HAP-1 (cell line): ENCODE measurements at regions not wholly inside any gene's neighbourhood (a gene's known extent, or its start where the extent isn't known, plus 50 kb on each side); places are given as distances from the start of the nearest gene placed in this dataset.
"Not testable (repeated sequence)": the region's sequence is repeated elsewhere in the genome, so short reads cannot be mapped to it uniquely, and the experiment has no call there.

ENCODE experiments used
- DNase-seq, 2 experiments: peaks; one replicate each; pipeline ENCODE4 v3.0.0-alpha.2; 2016 to 2020; ENCODE audit warnings: low spot score in 2 of 2
- H3K27me3 ChIP-seq: fragments of 250-450 bp; sonication (Bioruptor Pico); 2 replicates; pipeline ENCODE4 v1.5.1; 2020; ENCODE audit warnings: low read depth, mild to moderate bottlenecking, moderate library complexity
- H3K36me3 ChIP-seq: fragments of 250-450 bp; sonication (Bioruptor Pico); replicated peaks from 2 replicates; pipeline ENCODE4 v1.5.1; 2020; ENCODE audit warnings: mild to moderate bottlenecking
- H3K4me1 ChIP-seq: fragments of 250-450 bp; sonication (Bioruptor Pico); 2 replicates; pipeline ENCODE4 v1.5.1; 2020; ENCODE audit warnings: mild to moderate bottlenecking
- H3K4me3 ChIP-seq: fragments of 250-450 bp; sonication (Bioruptor Pico); 2 replicates; pipeline ENCODE4 v1.5.1; 2020; ENCODE audit warnings: mild to moderate bottlenecking, moderate library complexity
- H3K9me3 ChIP-seq: fragments of 250-450 bp; sonication (Bioruptor Pico); 2 replicates; pipeline ENCODE4 v1.5.1; 2020; ENCODE audit warnings: mild to moderate bottlenecking, moderate library complexity
- in situ Hi-C: fragments of 300-500 bp; cut with MboI; formaldehyde crosslinking; loops from 3 replicates; pipeline ENCODE4 v1.14.3; 2020; ENCODE audit warnings: low sequenced_read_pairs, inconsistent platforms, mixed read lengths

DNA sequence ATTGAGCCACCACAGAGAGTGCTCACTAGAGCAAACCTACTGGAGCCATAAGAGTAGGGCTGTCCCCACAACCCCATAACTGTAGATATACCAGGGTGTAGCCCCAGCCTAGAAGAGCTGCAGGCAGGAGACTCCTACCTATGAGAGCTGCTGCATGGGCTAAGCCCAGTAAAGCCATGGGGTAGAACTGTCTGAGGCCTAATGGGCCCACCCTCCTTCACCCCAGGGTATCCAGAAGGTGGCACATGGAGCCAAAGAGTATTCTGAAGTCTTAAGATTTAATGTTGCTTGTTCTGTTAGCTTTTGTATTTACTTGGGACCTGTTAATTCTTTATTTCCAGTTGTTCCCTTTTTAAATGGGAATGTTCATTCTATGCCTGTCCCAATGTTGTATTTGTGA lies 1193.7 kb upstream of the ADGRL2 start:
- Histone ChIP-seq H3K36me3 (no peaks in the 10 kb centered on the region), H3K27me3 (no peaks in the 10 kb centered on the region), H3K4me1 (peaks cover 15% of the 10 kb centered on the region), H3K4me3 (no peak overlapping the region), H3K9me3 (0 out of 2 replicates have a peak, but pooled peaks cover 2% of the 10 kb centered on the region)
- DNase-seq, result no peak
- in situ Hi-C loops, result no loop called here

DNA sequence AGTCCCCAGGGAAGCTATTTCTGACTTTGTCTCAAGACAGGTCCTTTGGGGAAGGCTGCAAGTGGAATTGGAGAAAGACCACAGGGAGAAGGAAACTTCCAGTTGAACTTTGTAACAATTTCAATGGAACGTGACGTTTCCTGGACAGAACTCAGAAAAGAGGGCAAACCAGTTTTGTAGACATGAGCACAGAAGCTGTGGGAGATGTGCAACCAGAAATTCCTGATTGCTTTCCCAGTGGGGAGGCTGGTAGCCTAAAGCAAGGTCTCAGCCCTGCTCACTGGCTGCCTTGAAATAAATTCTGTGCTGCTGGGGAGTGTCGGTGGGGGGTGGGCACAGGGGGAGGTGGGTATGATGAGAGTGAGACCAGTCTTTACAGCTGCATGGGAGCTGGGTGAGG lies 1206.7 kb upstream of the ADGRL2 start:
- Histone ChIP-seq H3K4me1 (no peaks in the 10 kb centered on the region), H3K9me3 (no peaks in the 10 kb centered on the region; the same call in 1 of the 2 replicates)

GRCh38 chr1:80593197-80593596 lies 1207.5 kb upstream of the ADGRL2 start:
- no peak overlapping the region for H3K4me3 ChIP-seq
- in situ Hi-C loops, result no loop called here

More for the DNA sequence above, 1206.7 kb upstream of the ADGRL2 start:
- DNase-seq, result no peak
- in situ Hi-C loops, result no loop called here
- H3K4me3 ChIP-seq, result no peak overlapping the region
- H3K36me3 ChIP-seq, result no peaks in the 10 kb centered on the region
- no peaks in the 10 kb centered on the region for H3K27me3 ChIP-seq

GRCh38 chr1:80582980-80583379 lies 1217.8 kb upstream of the ADGRL2 start:
- Histone ChIP-seq H3K4me1 (no peaks in the 10 kb centered on the region), H3K4me3 (no peak overlapping the region), H3K9me3 (no peaks in the 10 kb centered on the region), H3K27me3 (no peaks in the 10 kb centered on the region), H3K36me3 (no peaks in the 10 kb centered on the region)
- no peak for DNase-seq
- in situ Hi-C loops, result no loop called here

More at GRCh38 chr1:80593197-80593596, 1207.5 kb upstream of the ADGRL2 start:
- H3K27me3 ChIP-seq, result no peaks in the 10 kb centered on the region
- H3K36me3 ChIP-seq, result no peaks in the 10 kb centered on the region
- no peak for DNase-seq
- H3K9me3 ChIP-seq, result no peaks in the 10 kb centered on the region; the same call in 1 of the 2 replicates
- no peaks in the 10 kb centered on the region for H3K4me1 ChIP-seq

- Histone ChIP-seq H3K4me1 (no peaks in the 10 kb centered on the region), H3K4me3 (no peak overlapping the region), H3K27me3 (no peaks in the 10 kb centered on the region), H3K9me3 (no peaks in the 10 kb centered on the region), H3K36me3 (no peaks in the 10 kb centered on the region)
- DNase-seq, result no peak
- in situ Hi-C loops, result no loop called here
Observed at GRCh38 chr1:80579055-80579454, 1221.7 kb upstream of the ADGRL2 start.

- Histone ChIP-seq H3K36me3 (no peaks in the 10 kb centered on the region), H3K27me3 (no peaks in the 10 kb centered on the region), H3K9me3 (no peaks in the 10 kb centered on the region), H3K4me1 (no peaks in the 10 kb centered on the region), H3K4me3 (no peak overlapping the region)
- in situ Hi-C loops, result no loop called here
- no peak for DNase-seq
Observed at GRCh38 chr1:80566867-80567266, 1233.9 kb upstream of the ADGRL2 start.

- Histone ChIP-seq H3K4me1 (no peaks in the 10 kb centered on the region), H3K36me3 (no peaks in the 10 kb centered on the region), H3K4me3 (no peak overlapping the region), H3K9me3 (no peaks in the 10 kb centered on the region), H3K27me3 (no peaks in the 10 kb centered on the region)
- DNase-seq, result no peak
- in situ Hi-C loops, result no loop called here
Observed at GRCh38 chr1:80566123-80566522, 1234.6 kb upstream of the ADGRL2 start.

- no peak for DNase-seq
- Histone ChIP-seq H3K27me3 (no peaks in the 10 kb centered on the region), H3K4me3 (no peak overlapping the region), H3K4me1 (no peaks in the 10 kb centered on the region), H3K36me3 (no peaks in the 10 kb centered on the region), H3K9me3 (no peaks in the 10 kb centered on the region)
- in situ Hi-C loops, result no loop called here
Observed at GRCh38 chr1:80565406-80565805, 1235.3 kb upstream of the ADGRL2 start.

DNA sequence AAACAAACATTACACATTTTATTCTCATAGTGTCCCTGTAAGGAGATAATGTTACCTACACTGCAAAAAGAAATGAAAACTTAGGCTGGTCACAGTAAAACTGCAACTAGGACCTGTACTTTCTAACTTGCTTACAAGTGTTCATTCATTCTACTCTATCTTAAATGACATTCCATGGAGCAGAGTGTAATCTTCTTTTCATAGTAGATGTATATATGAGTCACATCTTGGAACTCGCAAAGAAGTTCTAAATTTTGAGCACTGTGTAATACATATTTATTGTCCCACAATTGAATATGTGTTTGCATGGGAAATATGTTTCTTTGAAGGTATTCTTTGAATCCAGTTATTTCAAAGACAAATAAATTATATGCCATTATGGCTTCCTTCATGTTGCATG lies 1258.5 kb upstream of the ADGRL2 start:
- no peaks in the 10 kb centered on the region for H3K4me1 ChIP-seq
- in situ Hi-C loops, result no loop called here
- H3K36me3 ChIP-seq, result no peaks in the 10 kb centered on the region
- no peak for DNase-seq
- H3K4me3 ChIP-seq, result no peak overlapping the region
- H3K27me3 ChIP-seq, result no peaks in the 10 kb centered on the region
- H3K9me3 ChIP-seq, result no peaks in the 10 kb centered on the region

DNA sequence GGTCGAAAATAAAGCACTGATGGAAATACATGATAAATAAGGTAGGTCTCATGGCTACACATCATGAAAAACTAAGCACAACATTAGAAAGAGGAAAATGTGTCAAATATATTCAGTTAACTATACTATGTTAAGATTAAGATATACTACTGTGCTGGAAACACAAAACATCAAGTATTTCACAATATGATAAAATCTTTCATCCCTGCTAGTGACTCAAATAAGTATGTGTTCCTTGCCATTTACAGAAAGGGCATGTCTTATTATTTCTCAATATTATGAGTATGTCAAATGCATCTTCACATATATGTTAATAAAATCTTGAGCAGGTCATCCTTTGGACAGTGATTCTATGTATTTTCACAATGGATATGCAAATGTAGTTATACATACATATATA lies 1260.1 kb upstream of the ADGRL2 start:
- Histone ChIP-seq H3K27me3 (no peaks in the 10 kb centered on the region), H3K4me3 (no peak overlapping the region), H3K9me3 (no peaks in the 10 kb centered on the region), H3K36me3 (no peaks in the 10 kb centered on the region), H3K4me1 (no peaks in the 10 kb centered on the region)
- DNase-seq, result no peak
- in situ Hi-C loops, result no loop called here

DNA sequence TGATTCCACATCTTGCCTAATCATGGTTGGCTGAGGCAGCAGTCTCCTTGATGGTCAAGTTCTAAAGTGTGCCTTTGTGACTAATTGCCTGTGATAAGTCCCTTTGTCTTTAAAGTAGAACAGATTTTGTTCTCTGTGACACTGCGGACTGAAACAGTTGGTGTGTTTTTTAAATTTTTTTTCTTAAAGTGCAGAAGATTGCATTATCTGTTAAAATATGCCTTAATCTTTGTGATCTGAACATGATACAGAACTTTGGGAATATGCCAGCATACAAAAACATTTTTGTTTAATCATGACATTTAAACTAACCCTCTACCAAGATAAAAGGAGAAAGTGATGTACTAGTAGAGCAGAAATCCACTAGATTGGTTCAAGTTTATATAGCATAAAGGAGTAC lies 1260.6 kb upstream of the ADGRL2 start:
- DNase-seq, result no peak
- in situ Hi-C loops, result no loop called here
- no peaks in the 10 kb centered on the region for H3K4me1 ChIP-seq
- H3K36me3 ChIP-seq, result no peaks in the 10 kb centered on the region
- H3K27me3 ChIP-seq, result no peaks in the 10 kb centered on the region
- no peaks in the 10 kb centered on the region for H3K9me3 ChIP-seq
- no peak overlapping the region for H3K4me3 ChIP-seq

DNA sequence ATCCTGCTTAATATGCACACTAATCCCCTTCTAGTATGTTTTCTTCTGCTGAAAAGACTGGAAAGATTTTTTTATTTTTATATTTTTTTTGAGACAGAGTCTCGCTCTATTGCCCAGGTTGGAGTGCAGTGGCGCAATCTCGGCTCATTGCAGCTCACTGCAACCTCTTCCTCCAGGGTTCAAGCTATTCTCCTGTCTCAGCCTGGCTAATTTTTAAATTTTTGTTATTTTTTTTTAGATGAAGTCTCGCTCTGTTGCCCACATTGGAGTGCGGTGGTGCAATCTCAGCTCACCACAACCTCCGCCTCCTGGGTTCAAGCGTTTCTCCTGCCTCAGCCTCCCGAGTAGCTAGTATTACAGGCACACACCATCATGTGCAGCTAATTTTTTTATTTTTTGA lies 1261.4 kb upstream of the ADGRL2 start:
- in situ Hi-C loops, H3K4me3 ChIP-seq, H3K9me3 ChIP-seq, H3K36me3 ChIP-seq, DNase-seq, H3K27me3 ChIP-seq, H3K4me1 ChIP-seq: not testable (repeated sequence)

DNA sequence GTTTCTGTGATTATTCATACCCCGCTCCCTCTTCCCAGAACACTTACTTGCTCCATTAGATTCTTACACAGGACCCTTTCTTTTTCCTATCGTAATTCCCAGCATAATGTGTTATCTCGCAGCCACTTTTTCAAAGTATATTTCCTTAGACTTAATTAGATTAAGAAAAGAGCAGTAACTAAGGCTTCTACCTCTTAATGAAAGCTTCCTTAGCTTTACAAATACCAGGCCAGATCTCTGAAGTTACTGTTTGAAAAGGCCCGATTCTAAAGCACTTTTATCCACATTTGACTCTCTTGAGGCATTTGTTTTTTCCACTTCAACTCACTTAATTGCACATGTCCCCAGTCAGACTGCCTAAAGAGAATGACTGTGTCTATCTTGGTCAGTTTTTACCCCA lies 1264.3 kb upstream of the ADGRL2 start:
- Histone ChIP-seq H3K4me1 (peaks cover 19% of the 10 kb centered on the region), H3K9me3 (no peaks in the 10 kb centered on the region)

GRCh38 chr1:80535466-80535865 lies 1265.3 kb upstream of the ADGRL2 start:
- peaks cover 19% of the 10 kb centered on the region for H3K4me1 ChIP-seq
- H3K27me3 ChIP-seq, result no peaks in the 10 kb centered on the region
- no peak for DNase-seq
- H3K36me3 ChIP-seq, result no peaks in the 10 kb centered on the region
- no peaks in the 10 kb centered on the region for H3K9me3 ChIP-seq
- H3K4me3 ChIP-seq, result no peak overlapping the region
- in situ Hi-C loops, result no loop called here

More for the DNA sequence above, 1264.3 kb upstream of the ADGRL2 start:
- Histone ChIP-seq H3K4me3 (no peak overlapping the region), H3K36me3 (no peaks in the 10 kb centered on the region), H3K27me3 (no peaks in the 10 kb centered on the region)
- no peak for DNase-seq
- in situ Hi-C loops, result no loop called here

GRCh38 chr1:80534606-80535360 lies 1266.0 kb upstream of the ADGRL2 start:
- in situ Hi-C loops, result no loop called here
- Histone ChIP-seq H3K9me3 (no peaks in the 10 kb centered on the region), H3K36me3 (no peaks in the 10 kb centered on the region), H3K4me1 (peaks cover 19% of the 10 kb centered on the region), H3K4me3 (no peak overlapping the region), H3K27me3 (no peaks in the 10 kb centered on the region)
- no peak for DNase-seq
